ENCODE measurements at regions not wholly inside any gene's neighbourhood (a gene's known extent, or its start where the extent isn't known, plus 50 kb on each side); places are given as distances from the start of the nearest gene placed in this dataset.

DNA sequence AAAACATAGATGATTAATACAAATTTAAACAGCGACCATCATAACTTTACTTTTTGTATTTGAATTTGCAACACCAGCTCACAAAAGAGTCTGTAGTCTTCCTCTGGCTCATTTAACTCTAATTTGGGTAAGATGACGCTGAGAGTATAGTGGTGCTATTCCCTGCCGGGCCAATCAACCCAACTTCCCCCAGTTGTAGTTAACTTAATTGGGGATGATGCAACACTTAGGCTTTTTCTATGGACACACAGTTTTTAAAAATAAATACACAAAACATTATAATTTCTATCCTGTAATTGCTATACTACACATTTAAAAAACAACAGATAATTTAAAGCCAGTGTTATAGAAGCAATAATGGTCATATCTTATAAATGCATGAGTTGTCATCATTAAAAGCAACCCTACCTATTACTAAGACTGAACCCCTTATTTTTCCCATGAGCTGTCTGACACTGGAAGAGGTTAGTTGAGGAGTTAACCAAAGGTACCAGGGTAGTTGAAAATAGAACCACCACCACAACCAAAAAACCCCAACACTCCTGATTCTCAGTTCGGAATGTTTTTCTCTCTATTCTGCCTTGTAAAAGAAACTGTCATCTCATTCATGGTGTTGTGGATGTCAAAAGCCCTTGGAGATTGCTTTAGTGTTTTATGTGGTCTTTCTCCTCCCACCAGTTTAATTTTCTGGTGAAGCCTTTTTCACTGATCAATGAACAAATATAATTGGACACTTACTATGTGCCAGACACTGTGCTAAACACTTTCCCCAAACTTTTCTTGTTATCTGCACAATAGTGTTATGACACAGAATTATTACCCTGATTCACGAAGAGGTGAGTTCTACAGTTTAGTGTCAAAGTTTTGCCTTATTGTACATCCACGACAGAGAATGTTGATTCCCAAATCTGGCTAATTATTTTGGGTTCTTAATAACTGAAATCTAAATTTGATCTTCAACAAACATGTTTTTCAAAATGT is 61.5 kb upstream of the RAPGEF2 start:
- no peak for DNase-seq

- DNase-seq: peak; percentile 13
These were observed 60.7 kb upstream of the RAPGEF2 start for GRCh38 chr4:159042097-159042605.

GRCh38 chr4:159042868-159043267 is 60.0 kb upstream of the RAPGEF2 start:
- DNase-seq: no peak

GRCh38 chr4:159043861-159044260 is 59.0 kb upstream of the RAPGEF2 start:
- no peak for DNase-seq

- DNase-seq: no peak
These were observed 57.6 kb upstream of the RAPGEF2 start for GRCh38 chr4:159045321-159045720.

DNA sequence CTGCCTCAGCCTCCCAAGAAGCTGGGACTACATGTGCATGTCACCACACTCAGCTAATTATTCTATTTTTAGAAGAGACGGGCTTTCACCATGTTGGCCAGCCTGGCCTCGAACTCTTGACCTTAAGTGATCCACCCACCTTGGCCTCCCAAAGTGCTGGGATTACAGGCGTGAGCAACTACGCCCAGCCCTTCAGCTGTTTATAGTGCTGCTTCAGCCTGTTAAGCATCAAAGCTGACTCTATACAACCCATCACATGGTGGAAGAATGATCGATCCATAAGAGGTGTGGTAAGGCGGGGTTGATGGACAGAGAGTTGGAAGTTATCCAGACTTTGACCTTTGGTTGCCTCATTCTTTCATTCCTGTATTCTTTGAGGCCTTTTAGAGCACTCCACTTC is 56.2 kb upstream of the RAPGEF2 start:
- no peak for DNase-seq

- DNase-seq: no peak
These were observed 55.3 kb upstream of the RAPGEF2 start for GRCh38 chr4:159047478-159048165.

DNA sequence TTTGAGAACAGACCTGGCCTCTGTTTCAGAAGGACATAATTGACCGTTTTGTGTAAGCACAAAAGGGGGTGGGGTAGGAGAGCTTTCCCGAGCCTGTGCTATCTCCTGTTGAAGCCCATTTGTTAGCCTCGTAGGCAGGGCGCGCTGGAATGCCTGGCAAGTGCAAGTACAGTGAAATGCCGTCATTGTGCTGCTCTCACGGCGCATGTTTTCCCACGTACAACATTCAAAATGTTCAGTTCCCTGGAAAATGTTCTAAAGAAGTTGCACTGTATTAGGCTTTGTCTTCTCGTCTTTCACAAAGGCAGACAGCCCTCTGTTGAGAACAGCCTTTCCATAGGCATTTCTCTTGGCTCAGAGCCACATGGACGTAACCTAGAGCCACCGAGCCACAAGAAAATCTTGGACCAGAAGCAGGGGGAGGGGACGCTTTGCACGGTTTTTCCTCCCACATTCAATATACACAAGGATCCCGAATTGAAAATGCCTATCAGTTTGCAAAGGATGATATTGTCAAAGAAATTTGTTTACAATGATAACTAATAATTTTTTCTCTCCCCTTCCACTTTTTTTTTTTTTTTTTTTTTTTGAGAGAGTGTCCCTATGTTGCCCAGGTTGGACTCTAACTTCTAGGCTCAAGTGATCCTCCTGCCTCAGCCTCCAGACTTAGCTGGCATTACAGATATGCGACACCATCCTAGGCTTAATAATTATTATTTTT is 54.6 kb upstream of the RAPGEF2 start:
- DNase-seq: peak; percentile 18

GRCh38 chr4:159049780-159050375 is 53.0 kb upstream of the RAPGEF2 start:
- no peak for DNase-seq

- DNase-seq: no peak
These were observed 51.4 kb upstream of the RAPGEF2 start for GRCh38 chr4:159051245-159052071.

- no peak for DNase-seq
These were observed 50.6 kb upstream of the RAPGEF2 start for GRCh38 chr4:159052315-159052714.

Data from NCI-H1105 (cell line).